Epithelial cell of proximal tubule (primary cell): ENCODE measurements at regions not wholly inside any gene's neighbourhood (a gene's known extent, or its start where the extent isn't known, plus 50 kb on each side); places are given as distances from the start of the nearest gene placed in this dataset.

Experiments
- DNase-seq: peaks from one replicate; pipeline ENCODE4 v3.0.0-alpha.2; 2011; ENCODE audit warnings: low read depth
- H3K4me3 ChIP-seq: 2 replicates; pipeline ENCODE4 v1.5.1; 2011; ENCODE audit warnings: low read depth, mild to moderate bottlenecking, low read length
- CTCF ChIP-seq: conservative IDR thresholded peaks from 2 replicates; pipeline ENCODE4 v1.5.1; 2012; ENCODE audit warnings: low read depth, mild to moderate bottlenecking, low read length

GRCh38 chr15:31268108-31268501 lies 58.5 kb upstream of the KLF13 start:
- no peak for DNase-seq
- TF ChIP-seq CTCF = no peak
- H3K4me3 ChIP-seq = no peak overlapping the region

GRCh38 chr15:31268911-31269784 lies 57.5 kb upstream of the KLF13 start:
- DNase-seq = no peak
- no peak overlapping the region for H3K4me3 ChIP-seq
- TF ChIP-seq CTCF = no peak

GRCh38 chr15:31269816-31270575 lies 56.6 kb upstream of the KLF13 start:
- TF ChIP-seq CTCF = no peak
- no peak for DNase-seq

GRCh38 chr15:31270767-31271166 lies 55.9 kb upstream of the KLF13 start:
- no peak for DNase-seq
- no peak overlapping the region for H3K4me3 ChIP-seq
- no peak for TF ChIP-seq CTCF

More at GRCh38 chr15:31269816-31270575, 56.6 kb upstream of the KLF13 start:
- no peak overlapping the region for H3K4me3 ChIP-seq

- DNase-seq = no peak
- TF ChIP-seq CTCF = no peak
- H3K4me3 ChIP-seq = no peak overlapping the region
Measured at GRCh38 chr15:31271224-31271635, 55.4 kb upstream of the KLF13 start.

GRCh38 chr15:31271711-31272557 lies 54.7 kb upstream of the KLF13 start:
- DNase-seq = no peak
- no peak for TF ChIP-seq CTCF
- no peak overlapping the region for H3K4me3 ChIP-seq
